WTC11 (cell line): ENCODE measurements at regions not wholly inside any gene's neighbourhood (a gene's known extent, or its start where the extent isn't known, plus 50 kb on each side); places are given as distances from the start of the nearest gene placed in this dataset.

Source experiments
- ATAC-seq: fragments of 200-7000 bp; cut with Tn5 transposase; 2 replicates; pipeline ENCODE4 v1.10.0; 2021; ENCODE audit warnings: mild to moderate bottlenecking, moderate library complexity
- CTCF ChIA-PET: fragments of 300-600 bp; sonication (Branson Sonifier 250); formaldehyde crosslinking; loops from one replicate; lab custom pipeline; 2021; ENCODE audit warnings: antibody characterized with exemption; lab: Charles Lee
- POLR2A ChIA-PET: fragments of 350-600 bp; sonication (Branson Sonifier 250); formaldehyde crosslinking; loops from one replicate; lab custom pipeline; 2021; ENCODE audit warnings: antibody characterized with exemption; lab: Charles Lee
- DNase-seq: peaks from one replicate; pipeline ENCODE4 v3.0.0; 2021; ENCODE audit warnings: low spot score
- H3K27ac Mint-ChIP-seq: 2 replicates; pipeline ENCODE4 v1.8.0; 2021; ENCODE audit warnings: mixed read lengths
- H3K27me3 Mint-ChIP-seq: 2 replicates; pipeline ENCODE4 v1.8.0; 2021; ENCODE audit warnings: low read depth, mild to moderate bottlenecking, moderate library complexity, mixed read lengths
- H3K36me3 Mint-ChIP-seq: 2 replicates; pipeline ENCODE4 v1.8.0; 2021; ENCODE audit warnings: mixed read lengths
- H3K4me1 Mint-ChIP-seq: 2 replicates; pipeline ENCODE4 v1.8.0; 2022; ENCODE audit warnings: mixed read lengths
- H3K4me3 Mint-ChIP-seq: 2 replicates; pipeline ENCODE4 v1.8.0; 2021; ENCODE audit warnings: mild to moderate bottlenecking, moderate library complexity, mixed read lengths
- H3K9me3 Mint-ChIP-seq: 2 replicates; pipeline ENCODE4 v1.8.0; 2021; ENCODE audit warnings: mixed read lengths
- CREB1 ChIP-seq: sonication (generic); formaldehyde crosslinking; IDR thresholded peaks from 2 replicates; pipeline ENCODE4 v1.8.0; 2023; ENCODE audit warnings: mild to moderate bottlenecking, missing genetic modification reagents
- ERG ChIP-seq: fragments of 250-450 bp; sonication (Bioruptor Pico); IDR thresholded peaks from 2 replicates; pipeline ENCODE4 v1.8.0; 2021; ENCODE audit warnings: mild to moderate bottlenecking
- GABPB1 ChIP-seq: sonication (generic); formaldehyde crosslinking; IDR thresholded peaks from 2 replicates; pipeline ENCODE4 v1.8.1; 2023; ENCODE audit warnings: mild to moderate bottlenecking, missing genetic modification reagents
- HMGA2 ChIP-seq: fragments of 250-450 bp; sonication (Bioruptor Pico); IDR thresholded peaks from 2 replicates; pipeline ENCODE4 v1.4.0; 2021; ENCODE audit warnings: mild to moderate bottlenecking, moderate library complexity
- KAT7 ChIP-seq: sonication (generic); formaldehyde crosslinking; IDR thresholded peaks from 2 replicates; pipeline ENCODE4 v1.8.1; 2023; ENCODE audit warnings: missing genetic modification reagents, mild to moderate bottlenecking, borderline replicate concordance
- MAX ChIP-seq: sonication (generic); formaldehyde crosslinking; IDR thresholded peaks from 2 replicates; pipeline ENCODE4 v1.8.0; 2022; ENCODE audit warnings: mild to moderate bottlenecking, missing genetic modification reagents
- MYBL2 ChIP-seq: sonication (generic); formaldehyde crosslinking; IDR thresholded peaks from 2 replicates; pipeline ENCODE4 v1.8.1; 2023; ENCODE audit warnings: mild to moderate bottlenecking, moderate library complexity, missing genetic modification reagents
- SMAD3 ChIP-seq: sonication (generic); formaldehyde crosslinking; IDR thresholded peaks from 2 replicates; pipeline ENCODE4 v1.8.0; 2022; ENCODE audit warnings: missing genetic modification reagents, mild to moderate bottlenecking, borderline replicate concordance
- SMAD4 ChIP-seq: sonication (generic); formaldehyde crosslinking; IDR thresholded peaks from 2 replicates; pipeline ENCODE4 v1.8.0; 2022; ENCODE audit warnings: mild to moderate bottlenecking, missing genetic modification reagents
- SOX15 ChIP-seq: fragments of 250-450 bp; sonication (Bioruptor Pico); IDR thresholded peaks from 2 replicates; pipeline ENCODE4 v1.9.0; 2021; ENCODE audit warnings: mild to moderate bottlenecking
- ZNF219 ChIP-seq: sonication (generic); formaldehyde crosslinking; IDR thresholded peaks from 2 replicates; pipeline ENCODE4 v1.8.0; 2023; ENCODE audit warnings: missing genetic modification reagents, mild to moderate bottlenecking, borderline replicate concordance
- ZNF263 ChIP-seq: sonication (generic); formaldehyde crosslinking; IDR thresholded peaks from 2 replicates; pipeline ENCODE4 v1.8.1; 2022; ENCODE audit warnings: low read depth, mild to moderate bottlenecking, moderate library complexity, missing genetic modification reagents
- ZNF425 ChIP-seq: fragments of 250-450 bp; sonication (Bioruptor Pico); conservative IDR thresholded peaks from 2 replicates; pipeline ENCODE4 v1.9.0; 2021; ENCODE audit warnings: mild to moderate bottlenecking
- ZNF671 ChIP-seq: fragments of 250-450 bp; sonication (Bioruptor Pico); IDR thresholded peaks from 2 replicates; pipeline ENCODE4 v1.8.0; 2021; ENCODE audit warnings: mild to moderate bottlenecking
- TF ChIP-seq, protein P1 (sequence below): fragments of 250-450 bp; sonication (Bioruptor Pico); IDR thresholded peaks from 2 replicates; pipeline ENCODE4 v1.9.0; 2021; ENCODE audit warnings: moderate library complexity, mild to moderate bottlenecking, inconsistent platforms, borderline replicate concordance
- TF ChIP-seq, protein P2 (sequence below): sonication (generic); formaldehyde crosslinking; IDR thresholded peaks from 2 replicates; pipeline ENCODE4 v1.8.0; 2022; ENCODE audit warnings: mild to moderate bottlenecking, missing genetic modification reagents
- TF ChIP-seq, protein P3 (sequence below): fragments of 200-600 bp; IDR thresholded peaks from 2 replicates; pipeline ENCODE4 v1.8.0; 2022; ENCODE audit warnings: antibody characterized with exemption
- TF ChIP-seq, protein P4 (sequence below): sonication (generic); formaldehyde crosslinking; IDR thresholded peaks from 2 replicates; pipeline ENCODE4 v1.8.1; 2022; ENCODE audit warnings: mild to moderate bottlenecking, moderate library complexity, missing genetic modification reagents

DNA sequence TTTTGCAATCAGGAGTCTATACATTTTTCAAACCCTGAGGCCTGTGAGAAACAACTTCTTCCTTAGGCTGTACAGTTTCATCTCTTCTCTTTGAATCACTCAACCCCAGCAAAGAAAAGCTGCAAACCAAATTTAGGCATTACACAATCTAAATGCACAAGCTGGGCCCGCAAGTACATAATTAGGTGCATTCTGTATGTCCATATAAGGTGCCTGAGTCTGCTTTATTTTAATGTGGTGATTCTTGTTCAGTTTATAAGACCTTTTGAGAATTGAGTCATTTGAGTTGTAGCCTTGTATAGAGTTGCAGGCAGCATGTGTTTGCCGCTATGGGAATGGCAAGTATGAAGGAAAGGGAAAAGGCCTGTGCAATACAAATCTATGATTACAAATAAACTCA is 709.6 kb upstream of the MARCKS start:
- no peak for DNase-seq
- TF ChIP-seq MYBL2 (no peak), ZNF219 (CRISPR knock-in tag) (no peak), SOX15 (no peak), SMAD4 (CRISPR knock-in tag) (no peak), SMAD3 (CRISPR knock-in tag) (no peak), GABPB1 (CRISPR knock-in tag) (no peak)
- TF ChIP-seq, protein P1, sequence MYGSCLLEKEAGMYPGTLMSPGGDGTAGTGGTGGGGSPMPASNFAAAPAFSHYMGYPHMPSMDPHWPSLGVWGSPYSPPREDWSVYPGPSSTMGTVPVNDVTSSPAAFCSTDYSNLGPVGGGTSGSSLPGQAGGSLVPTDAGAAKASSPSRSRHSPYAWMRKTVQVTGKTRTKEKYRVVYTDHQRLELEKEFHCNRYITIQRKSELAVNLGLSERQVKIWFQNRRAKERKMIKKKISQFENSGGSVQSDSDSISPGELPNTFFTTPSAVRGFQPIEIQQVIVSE, result no peak
- TF ChIP-seq, protein P2, sequence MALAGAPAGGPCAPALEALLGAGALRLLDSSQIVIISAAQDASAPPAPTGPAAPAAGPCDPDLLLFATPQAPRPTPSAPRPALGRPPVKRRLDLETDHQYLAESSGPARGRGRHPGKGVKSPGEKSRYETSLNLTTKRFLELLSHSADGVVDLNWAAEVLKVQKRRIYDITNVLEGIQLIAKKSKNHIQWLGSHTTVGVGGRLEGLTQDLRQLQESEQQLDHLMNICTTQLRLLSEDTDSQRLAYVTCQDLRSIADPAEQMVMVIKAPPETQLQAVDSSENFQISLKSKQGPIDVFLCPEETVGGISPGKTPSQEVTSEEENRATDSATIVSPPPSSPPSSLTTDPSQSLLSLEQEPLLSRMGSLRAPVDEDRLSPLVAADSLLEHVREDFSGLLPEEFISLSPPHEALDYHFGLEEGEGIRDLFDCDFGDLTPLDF (CRISPR knock-in tag), result no peak
- Mint-ChIP-seq H3K4me1 (peaks cover 2% of the 10 kb centered on the region), H3K9me3 (peaks cover 21% of the 10 kb centered on the region), H3K27me3 (no peaks in the 10 kb centered on the region), H3K4me3 (no peak overlapping the region), H3K27ac (no peak overlapping the region), H3K36me3 (peaks cover 3% of the 10 kb centered on the region; the same call in 1 of the 2 replicates)
- ChIA-PET POLR2A (no interaction called here), CTCF (no interaction called here)
- no peak for ATAC-seq

- Mint-ChIP-seq H3K27ac (no peak overlapping the region), H3K36me3 (peaks cover 3% of the 10 kb centered on the region; the same call in 1 of the 2 replicates), H3K9me3 (peaks cover 21% of the 10 kb centered on the region), H3K4me1 (peaks cover 2% of the 10 kb centered on the region), H3K27me3 (no peaks in the 10 kb centered on the region), H3K4me3 (no peak overlapping the region)
- CTCF ChIA-PET, result no interaction called here
- TF ChIP-seq ERG (CRISPR knock-in tag) (no peak), HMGA2 (no peak), ZNF425 (CRISPR knock-in tag) (no peak), CREB1 (CRISPR knock-in tag) (no peak), ZNF671 (no peak), MAX (no peak), ZNF263 (CRISPR knock-in tag) (no peak), KAT7 (CRISPR knock-in tag) (no peak)
- TF ChIP-seq, protein P3, sequence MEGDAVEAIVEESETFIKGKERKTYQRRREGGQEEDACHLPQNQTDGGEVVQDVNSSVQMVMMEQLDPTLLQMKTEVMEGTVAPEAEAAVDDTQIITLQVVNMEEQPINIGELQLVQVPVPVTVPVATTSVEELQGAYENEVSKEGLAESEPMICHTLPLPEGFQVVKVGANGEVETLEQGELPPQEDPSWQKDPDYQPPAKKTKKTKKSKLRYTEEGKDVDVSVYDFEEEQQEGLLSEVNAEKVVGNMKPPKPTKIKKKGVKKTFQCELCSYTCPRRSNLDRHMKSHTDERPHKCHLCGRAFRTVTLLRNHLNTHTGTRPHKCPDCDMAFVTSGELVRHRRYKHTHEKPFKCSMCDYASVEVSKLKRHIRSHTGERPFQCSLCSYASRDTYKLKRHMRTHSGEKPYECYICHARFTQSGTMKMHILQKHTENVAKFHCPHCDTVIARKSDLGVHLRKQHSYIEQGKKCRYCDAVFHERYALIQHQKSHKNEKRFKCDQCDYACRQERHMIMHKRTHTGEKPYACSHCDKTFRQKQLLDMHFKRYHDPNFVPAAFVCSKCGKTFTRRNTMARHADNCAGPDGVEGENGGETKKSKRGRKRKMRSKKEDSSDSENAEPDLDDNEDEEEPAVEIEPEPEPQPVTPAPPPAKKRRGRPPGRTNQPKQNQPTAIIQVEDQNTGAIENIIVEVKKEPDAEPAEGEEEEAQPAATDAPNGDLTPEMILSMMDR, result no peak
- TF ChIP-seq, protein P4, sequence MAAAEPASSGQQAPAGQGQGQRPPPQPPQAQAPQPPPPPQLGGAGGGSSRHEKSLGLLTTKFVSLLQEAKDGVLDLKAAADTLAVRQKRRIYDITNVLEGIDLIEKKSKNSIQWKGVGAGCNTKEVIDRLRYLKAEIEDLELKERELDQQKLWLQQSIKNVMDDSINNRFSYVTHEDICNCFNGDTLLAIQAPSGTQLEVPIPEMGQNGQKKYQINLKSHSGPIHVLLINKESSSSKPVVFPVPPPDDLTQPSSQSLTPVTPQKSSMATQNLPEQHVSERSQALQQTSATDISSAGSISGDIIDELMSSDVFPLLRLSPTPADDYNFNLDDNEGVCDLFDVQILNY, result no peak
- no peak for DNase-seq
- no peak for ATAC-seq
- POLR2A ChIA-PET, result no interaction called here
These were observed 708.6 kb upstream of the MARCKS start for GRCh38 chr6:113148566-113148965.
